Mucosa of rectum (tissue), 2 donors: ENCODE measurements at regions not wholly inside any gene's neighbourhood (a gene's known extent, or its start where the extent isn't known, plus 50 kb on each side); places are given as distances from the start of the nearest gene placed in this dataset.

Experiments
- H3K27ac ChIP-seq, 2 donors: one replicate each; pipeline ENCODE4 v1.7.0; 2013; ENCODE audit warnings: inconsistent platforms in 2 of 2, low read depth in 2 of 2, low read length in 2 of 2
- H3K27me3 ChIP-seq, 2 donors: one replicate each; pipeline ENCODE4 v1.7.0; 2013; ENCODE audit warnings: low read length in 2 of 2; ENCODE audit not compliant: control insufficient read depth in 2 of 2, insufficient read depth in 2 of 2
- H3K36me3 ChIP-seq, 2 donors: one replicate each; pipeline ENCODE4 v1.7.0; 2013; ENCODE audit warnings: low read length in 2 of 2; ENCODE audit not compliant: control insufficient read depth in 2 of 2, insufficient read depth in 2 of 2
- H3K4me1 ChIP-seq, 2 donors: one replicate each; pipeline ENCODE4 v1.7.0; 2013; ENCODE audit warnings: low read length in 2 of 2, mild to moderate bottlenecking in 1 of 2; ENCODE audit not compliant: control insufficient read depth in 2 of 2, insufficient read depth in 2 of 2
- H3K4me3 ChIP-seq, 2 donors: one replicate each; pipeline ENCODE4 v1.7.0; 2013; ENCODE audit warnings: low read length in 2 of 2
- H3K9ac ChIP-seq, 2 donors: one replicate each; pipeline ENCODE4 v1.7.0; 2013; ENCODE audit warnings: low read length in 2 of 2, low read depth in 1 of 2, mild to moderate bottlenecking in 1 of 2
- H3K9me3 ChIP-seq, 2 donors: one replicate each; pipeline ENCODE4 v1.7.0; 2013; ENCODE audit warnings: low read length in 2 of 2; ENCODE audit not compliant: control insufficient read depth in 2 of 2
- donor health status: healthy.
- donor health status: Normal muscosa, but diverticular disease.

- Histone ChIP-seq H3K4me3 (no peak overlapping the region), H3K9me3 (no peaks in the 10 kb centered on the region), H3K4me1 (no peaks in the 10 kb centered on the region), H3K27me3 (no peaks in the 10 kb centered on the region), H3K27ac (no peak overlapping the region), H3K36me3 (no peaks in the 10 kb centered on the region), H3K9ac (no peak overlapping the region)
Measured at GRCh38 chr13:48901781-48902180, 73.9 kb upstream of the FNDC3A start.

GRCh38 chr13:48902368-48902767 is 73.3 kb upstream of the FNDC3A start:
- no peaks in the 10 kb centered on the region for H3K36me3 ChIP-seq
- H3K27ac ChIP-seq = no peak overlapping the region
- no peak overlapping the region for H3K4me3 ChIP-seq
- H3K27me3 ChIP-seq = no peaks in the 10 kb centered on the region
- H3K4me1 ChIP-seq = no peaks in the 10 kb centered on the region
- no peaks in the 10 kb centered on the region for H3K9me3 ChIP-seq
- no peak overlapping the region for H3K9ac ChIP-seq

GRCh38 chr13:48904668-48905290 is 70.9 kb upstream of the FNDC3A start:
- Histone ChIP-seq H3K9me3 (no peaks in the 10 kb centered on the region), H3K4me1 (no peaks in the 10 kb centered on the region), H3K9ac (no peak overlapping the region), H3K27ac (no peak overlapping the region), H3K27me3 (no peaks in the 10 kb centered on the region), H3K4me3 (no peak overlapping the region), H3K36me3 (no peaks in the 10 kb centered on the region)

- no peak overlapping the region for H3K4me3 ChIP-seq
- H3K9me3 ChIP-seq = no peaks in the 10 kb centered on the region
- H3K27ac ChIP-seq = no peak overlapping the region
- no peaks in the 10 kb centered on the region for H3K4me1 ChIP-seq
- no peak overlapping the region for H3K9ac ChIP-seq
- H3K36me3 ChIP-seq = no peaks in the 10 kb centered on the region
- H3K27me3 ChIP-seq = no peaks in the 10 kb centered on the region
Measured at GRCh38 chr13:48906200-48906599, 69.5 kb upstream of the FNDC3A start.

DNA sequence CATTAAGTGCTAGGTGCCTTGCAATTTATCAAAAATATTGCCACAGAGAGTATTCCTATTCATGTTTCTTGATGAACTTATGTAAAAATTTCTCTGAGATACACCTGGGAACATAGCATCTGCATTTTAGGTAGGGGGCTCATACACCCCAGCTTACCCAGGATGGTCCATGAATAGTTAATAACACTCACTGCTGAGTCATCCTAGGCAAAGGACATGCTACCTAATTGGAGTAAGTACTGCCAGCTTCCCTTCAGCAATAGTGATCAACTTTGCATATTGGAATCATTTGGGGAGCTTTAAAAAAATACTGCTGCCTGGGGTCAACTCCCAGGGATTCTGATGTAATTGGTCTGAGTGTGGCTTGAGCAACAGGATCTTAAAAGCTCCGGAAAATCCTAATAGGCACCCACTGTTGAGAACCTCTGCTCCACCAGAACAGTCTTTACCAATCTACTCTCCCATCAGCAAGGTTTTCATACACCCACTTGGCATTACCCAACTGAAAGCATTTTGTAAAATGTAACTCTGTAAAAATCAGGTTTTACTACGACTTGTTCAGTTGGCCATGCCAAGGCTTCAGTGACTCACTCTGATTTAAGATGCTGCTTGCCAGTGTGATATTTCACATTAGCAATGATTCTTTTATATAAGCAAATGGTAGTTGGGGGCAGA is 67.2 kb upstream of the FNDC3A start:
- H3K36me3 ChIP-seq = no peaks in the 10 kb centered on the region
- H3K9ac ChIP-seq = no peak overlapping the region

DNA sequence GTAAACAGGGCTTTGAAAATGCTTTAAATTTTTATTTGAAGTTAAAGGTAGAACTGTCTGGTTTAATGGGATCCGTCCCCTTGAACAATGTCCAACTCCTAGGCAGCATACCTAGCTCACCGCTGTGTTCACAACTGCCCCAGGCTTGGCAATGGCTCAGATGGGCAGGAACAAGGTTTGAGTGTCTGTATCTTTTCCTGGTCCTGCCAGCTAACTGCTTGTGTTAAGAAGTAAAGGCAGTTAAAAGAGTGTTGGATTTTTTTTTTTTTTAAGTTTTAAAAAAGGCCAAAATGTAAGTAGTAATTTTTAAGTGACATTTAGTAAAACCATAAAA is 66.7 kb upstream of the FNDC3A start:
- no peak overlapping the region for H3K27ac ChIP-seq
- no peaks in the 10 kb centered on the region for H3K36me3 ChIP-seq
- no peaks in the 10 kb centered on the region for H3K9me3 ChIP-seq
- H3K27me3 ChIP-seq = no peaks in the 10 kb centered on the region
- no peaks in the 10 kb centered on the region for H3K4me1 ChIP-seq
- H3K9ac ChIP-seq = no peak overlapping the region
- H3K4me3 ChIP-seq = no peak overlapping the region

More for the DNA sequence above, 67.2 kb upstream of the FNDC3A start:
- Histone ChIP-seq H3K27me3 (no peaks in the 10 kb centered on the region), H3K4me3 (no peak overlapping the region), H3K27ac (no peak overlapping the region), H3K9me3 (no peaks in the 10 kb centered on the region), H3K4me1 (no peaks in the 10 kb centered on the region)

DNA sequence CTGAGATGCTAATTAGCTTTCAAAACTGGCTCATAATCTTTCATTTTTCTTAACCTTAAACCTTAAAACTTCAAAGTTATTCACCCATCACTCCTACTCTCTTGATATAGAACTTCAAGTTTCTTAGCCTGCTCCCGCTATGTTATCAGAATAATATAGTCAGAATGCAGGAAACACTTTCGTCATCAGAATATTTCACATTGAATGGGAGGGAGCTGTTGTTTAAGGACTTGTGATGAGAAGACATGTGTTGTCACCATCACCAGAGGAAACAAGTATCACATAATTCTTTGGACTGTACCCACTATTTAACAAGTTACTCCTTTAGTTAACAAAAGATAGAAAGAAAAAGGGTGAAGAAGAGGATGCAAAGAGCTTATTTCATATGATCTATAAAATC is 65.0 kb upstream of the FNDC3A start:
- Histone ChIP-seq H3K27me3 (no peaks in the 10 kb centered on the region), H3K9me3 (no peaks in the 10 kb centered on the region), H3K36me3 (no peaks in the 10 kb centered on the region), H3K4me3 (no peak overlapping the region), H3K9ac (no peak overlapping the region), H3K27ac (no peak overlapping the region), H3K4me1 (no peaks in the 10 kb centered on the region)

- no peaks in the 10 kb centered on the region for H3K27me3 ChIP-seq
- H3K9ac ChIP-seq = no peak overlapping the region
Measured at GRCh38 chr13:48919751-48920150, 56.0 kb upstream of the FNDC3A start.

GRCh38 chr13:48920730-48921129 is 55.0 kb upstream of the FNDC3A start:
- H3K36me3 ChIP-seq = no peaks in the 10 kb centered on the region
- no peak overlapping the region for H3K9ac ChIP-seq
- no peaks in the 10 kb centered on the region for H3K9me3 ChIP-seq
- H3K4me3 ChIP-seq = no peak overlapping the region
- no peaks in the 10 kb centered on the region for H3K4me1 ChIP-seq
- H3K27ac ChIP-seq = no peak overlapping the region
- H3K27me3 ChIP-seq = no peaks in the 10 kb centered on the region

More at GRCh38 chr13:48919751-48920150, 56.0 kb upstream of the FNDC3A start:
- no peaks in the 10 kb centered on the region for H3K4me1 ChIP-seq
- no peaks in the 10 kb centered on the region for H3K9me3 ChIP-seq
- no peaks in the 10 kb centered on the region for H3K36me3 ChIP-seq
- no peak overlapping the region for H3K4me3 ChIP-seq
- H3K27ac ChIP-seq = no peak overlapping the region

GRCh38 chr13:48923376-48923775 is 52.3 kb upstream of the FNDC3A start:
- Histone ChIP-seq H3K27me3 (no peaks in the 10 kb centered on the region), H3K27ac (no peak overlapping the region), H3K36me3 (no peaks in the 10 kb centered on the region), H3K4me3 (no peak overlapping the region), H3K4me1 (no peaks in the 10 kb centered on the region), H3K9me3 (no peaks in the 10 kb centered on the region), H3K9ac (no peak overlapping the region)
